ENCODE measurements at regions not wholly inside any gene's neighbourhood (a gene's known extent, or its start where the extent isn't known, plus 50 kb on each side); places are given as distances from the start of the nearest gene placed in this dataset.

DNA sequence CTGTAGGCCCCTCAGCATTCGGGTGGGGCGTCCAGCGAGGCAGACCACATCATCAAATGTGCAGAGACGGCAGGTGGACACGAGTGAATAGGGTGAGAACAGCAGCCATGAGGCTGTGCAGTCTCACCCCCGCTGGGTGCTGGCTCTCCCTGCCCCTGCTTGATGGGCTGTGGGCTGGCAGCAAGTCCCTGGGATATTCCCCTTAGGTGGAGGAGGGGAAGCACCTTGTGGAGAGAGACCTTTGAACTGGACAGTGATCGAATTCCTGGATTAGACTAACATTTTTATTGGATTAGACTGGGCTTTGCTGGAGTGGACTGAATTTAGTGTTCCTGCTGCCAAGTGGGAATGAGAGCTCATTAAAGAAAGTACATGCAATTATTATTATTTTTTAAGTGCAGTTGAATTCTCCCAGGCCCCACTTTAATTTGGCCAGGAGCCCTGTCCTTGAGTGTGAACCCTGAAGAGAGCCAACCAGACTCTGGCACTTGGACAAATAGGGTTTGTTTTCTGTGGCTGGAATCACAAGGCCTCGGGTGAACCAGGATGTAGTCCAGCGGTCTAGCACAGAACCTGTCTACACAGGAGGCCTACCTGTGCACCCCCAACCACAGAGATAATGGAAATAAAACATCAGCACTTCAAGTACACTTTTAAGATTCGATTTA lies 193.1 kb downstream of the ABHD5 start:
- TF ChIP-seq CTCF (IDR thresholded peaks at IDR 0.05; ENCODE audit: poor library complexity, severe bottlenecking), result no peak
- no peak for TF ChIP-seq RAD21 (conservative IDR thresholded peaks at IDR 0.05)
- TF ChIP-seq, protein P1, sequence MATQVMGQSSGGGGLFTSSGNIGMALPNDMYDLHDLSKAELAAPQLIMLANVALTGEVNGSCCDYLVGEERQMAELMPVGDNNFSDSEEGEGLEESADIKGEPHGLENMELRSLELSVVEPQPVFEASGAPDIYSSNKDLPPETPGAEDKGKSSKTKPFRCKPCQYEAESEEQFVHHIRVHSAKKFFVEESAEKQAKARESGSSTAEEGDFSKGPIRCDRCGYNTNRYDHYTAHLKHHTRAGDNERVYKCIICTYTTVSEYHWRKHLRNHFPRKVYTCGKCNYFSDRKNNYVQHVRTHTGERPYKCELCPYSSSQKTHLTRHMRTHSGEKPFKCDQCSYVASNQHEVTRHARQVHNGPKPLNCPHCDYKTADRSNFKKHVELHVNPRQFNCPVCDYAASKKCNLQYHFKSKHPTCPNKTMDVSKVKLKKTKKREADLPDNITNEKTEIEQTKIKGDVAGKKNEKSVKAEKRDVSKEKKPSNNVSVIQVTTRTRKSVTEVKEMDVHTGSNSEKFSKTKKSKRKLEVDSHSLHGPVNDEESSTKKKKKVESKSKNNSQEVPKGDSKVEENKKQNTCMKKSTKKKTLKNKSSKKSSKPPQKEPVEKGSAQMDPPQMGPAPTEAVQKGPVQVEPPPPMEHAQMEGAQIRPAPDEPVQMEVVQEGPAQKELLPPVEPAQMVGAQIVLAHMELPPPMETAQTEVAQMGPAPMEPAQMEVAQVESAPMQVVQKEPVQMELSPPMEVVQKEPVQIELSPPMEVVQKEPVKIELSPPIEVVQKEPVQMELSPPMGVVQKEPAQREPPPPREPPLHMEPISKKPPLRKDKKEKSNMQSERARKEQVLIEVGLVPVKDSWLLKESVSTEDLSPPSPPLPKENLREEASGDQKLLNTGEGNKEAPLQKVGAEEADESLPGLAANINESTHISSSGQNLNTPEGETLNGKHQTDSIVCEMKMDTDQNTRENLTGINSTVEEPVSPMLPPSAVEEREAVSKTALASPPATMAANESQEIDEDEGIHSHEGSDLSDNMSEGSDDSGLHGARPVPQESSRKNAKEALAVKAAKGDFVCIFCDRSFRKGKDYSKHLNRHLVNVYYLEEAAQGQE (IDR thresholded peaks at IDR 0.05; ENCODE audit: borderline replicate concordance), result no peak
- TF ChIP-seq MXI1 (conservative IDR thresholded peaks at IDR 0.05; ENCODE audit: poor library complexity, severe bottlenecking), result no peak
- TF ChIP-seq EP300 (conservative IDR thresholded peaks at IDR 0.05; ENCODE audit: poor library complexity, severe bottlenecking), result no peak

All from neural cell (in vitro differentiated cells).